H1 (cell line): ENCODE measurements at regions not wholly inside any gene's neighbourhood (a gene's known extent, or its start where the extent isn't known, plus 50 kb on each side); places are given as distances from the start of the nearest gene placed in this dataset.

Source experiments
- EZH2 ChIP-seq: fragments of 200-600 bp; sonication (generic); IDR thresholded peaks from 2 replicates; pipeline ENCODE4 v1.7.1; 2012; ENCODE audit warnings: low read depth, mild to moderate bottlenecking, moderate library complexity, low read length, inconsistent platforms; ENCODE audit not compliant: severe bottlenecking
- JUN ChIP-seq: IDR thresholded peaks from 2 replicates; pipeline ENCODE4 v1.6.1; 2011; ENCODE audit warnings: low read depth, mild to moderate bottlenecking, improper control_type of control experiment, low read length
- JUND ChIP-seq: IDR thresholded peaks from 2 replicates; pipeline ENCODE4 v1.6.1; 2011; ENCODE audit warnings: mild to moderate bottlenecking, improper control_type of control experiment, low read length
- POLR2A ChIP-seq, 2 experiments: IDR thresholded peaks; 1 replicate in 1 of 2; 2 replicates in 1 of 2; pipeline ENCODE4 v1.6.1; 2011; ENCODE audit warnings: low read depth in 2 of 2, low read length in 2 of 2, mild to moderate bottlenecking in 2 of 2; ENCODE audit errors: control extremely low read depth in 1 of 2
- POLR2AphosphoS5 ChIP-seq: IDR thresholded peaks from 2 replicates; pipeline ENCODE4 v1.6.1; 2011; ENCODE audit warnings: low read depth, low read length
- RFX5 ChIP-seq: IDR thresholded peaks from 2 replicates; pipeline ENCODE4 v1.6.1; 2011; ENCODE audit warnings: low read depth, low read length, improper control_type of control experiment, borderline replicate concordance
- SP1 ChIP-seq: IDR thresholded peaks from 2 replicates; pipeline ENCODE4 v1.6.1; 2011; ENCODE audit warnings: low read depth, low read length
- SP4 ChIP-seq: IDR thresholded peaks from 2 replicates; pipeline ENCODE4 v1.6.1; 2012; ENCODE audit warnings: low read length, inconsistent platforms
- TF ChIP-seq, protein P1 (sequence below), 3 experiments: IDR thresholded peaks; 1 replicate in 2 of 3; 2 replicates in 1 of 3; pipeline versions ENCODE4 v1.5.1 to v1.6.1; 2011; ENCODE audit warnings: low read length in 3 of 3, mild to moderate bottlenecking in 3 of 3, inconsistent platforms in 2 of 3, low read depth in 1 of 3, moderate library complexity in 1 of 3; ENCODE audit not compliant: insufficient read depth in 1 of 3; ENCODE audit errors: control extremely low read depth in 1 of 3
- TF ChIP-seq, protein P2 (sequence below): IDR thresholded peaks from 2 replicates; pipeline ENCODE4 v1.6.1; 2012; ENCODE audit warnings: inconsistent platforms

DNA sequence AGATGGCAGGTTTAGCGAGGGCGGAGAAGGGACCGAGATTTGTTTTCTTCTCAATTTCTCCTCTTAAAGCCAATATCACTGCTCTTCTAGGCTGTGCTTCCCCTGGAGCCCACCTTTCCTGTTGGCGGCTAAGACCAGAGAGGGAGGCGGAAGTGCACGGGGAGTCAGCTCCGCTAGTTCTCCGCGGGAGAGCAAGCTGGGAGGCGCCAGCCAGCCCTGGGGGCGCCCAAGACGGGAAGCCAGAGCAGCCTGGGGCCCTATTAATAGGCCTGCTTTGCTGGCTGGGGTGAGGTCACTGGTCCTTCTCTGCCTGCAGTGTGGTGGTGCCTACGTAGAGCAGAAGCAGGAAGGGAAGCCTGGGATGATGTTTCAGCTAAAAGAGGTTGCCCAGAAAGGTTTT lies 61.6 kb downstream of the LSM5 start:
- TF ChIP-seq EZH2 (no peak), POLR2AphosphoS5 (no peak), POLR2A (IDR thresholded peaks at IDR 0.05; ENCODE audit: control extremely low read depth in 1 of 2, low read depth in 2 of 2, low read length in 2 of 2) (no peak), SP4 (no peak), JUND (no peak), SP1 (no peak), RFX5 (no peak), JUN (no peak)
- TF ChIP-seq, protein P1, sequence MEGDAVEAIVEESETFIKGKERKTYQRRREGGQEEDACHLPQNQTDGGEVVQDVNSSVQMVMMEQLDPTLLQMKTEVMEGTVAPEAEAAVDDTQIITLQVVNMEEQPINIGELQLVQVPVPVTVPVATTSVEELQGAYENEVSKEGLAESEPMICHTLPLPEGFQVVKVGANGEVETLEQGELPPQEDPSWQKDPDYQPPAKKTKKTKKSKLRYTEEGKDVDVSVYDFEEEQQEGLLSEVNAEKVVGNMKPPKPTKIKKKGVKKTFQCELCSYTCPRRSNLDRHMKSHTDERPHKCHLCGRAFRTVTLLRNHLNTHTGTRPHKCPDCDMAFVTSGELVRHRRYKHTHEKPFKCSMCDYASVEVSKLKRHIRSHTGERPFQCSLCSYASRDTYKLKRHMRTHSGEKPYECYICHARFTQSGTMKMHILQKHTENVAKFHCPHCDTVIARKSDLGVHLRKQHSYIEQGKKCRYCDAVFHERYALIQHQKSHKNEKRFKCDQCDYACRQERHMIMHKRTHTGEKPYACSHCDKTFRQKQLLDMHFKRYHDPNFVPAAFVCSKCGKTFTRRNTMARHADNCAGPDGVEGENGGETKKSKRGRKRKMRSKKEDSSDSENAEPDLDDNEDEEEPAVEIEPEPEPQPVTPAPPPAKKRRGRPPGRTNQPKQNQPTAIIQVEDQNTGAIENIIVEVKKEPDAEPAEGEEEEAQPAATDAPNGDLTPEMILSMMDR (IDR thresholded peaks at IDR 0.05; ENCODE audit: control extremely low read depth in 1 of 3, insufficient read depth in 1 of 3, low read depth in 1 of 3, low read length in 3 of 3), result no peak
- TF ChIP-seq, protein P2, sequence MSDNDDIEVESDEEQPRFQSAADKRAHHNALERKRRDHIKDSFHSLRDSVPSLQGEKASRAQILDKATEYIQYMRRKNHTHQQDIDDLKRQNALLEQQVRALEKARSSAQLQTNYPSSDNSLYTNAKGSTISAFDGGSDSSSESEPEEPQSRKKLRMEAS, result no peak
